Activated CD8-positive, alpha-beta T cell treated with anti-CD3 and anti-CD28 coated beads for 36 hours (primary cell): ENCODE measurements at regions not wholly inside any gene's neighbourhood (a gene's known extent, or its start where the extent isn't known, plus 50 kb on each side); places are given as distances from the start of the nearest gene placed in this dataset.

Experiments used
- ATAC-seq: fragments of 200-7000 bp; cut with Tn5 transposase; one replicate; pipeline ENCODE4 v1.10.0; 2021; ENCODE audit warnings: mild to moderate bottlenecking, moderate library complexity
- CTCF ChIA-PET: fragments of 350-600 bp; sonication (Branson Sonifier 250); formaldehyde crosslinking; loops from one replicate; lab custom pipeline; 2021; ENCODE audit warnings: antibody characterized with exemption; lab: Charles Lee
- POLR2A ChIA-PET: fragments of 350-600 bp; sonication (Branson Sonifier 250); formaldehyde crosslinking; loops from one replicate; lab custom pipeline; 2021; ENCODE audit warnings: antibody characterized with exemption; lab: Charles Lee
- DNase-seq: peaks from one replicate; pipeline ENCODE4 v3.0.0-alpha.2; 2020
- H3K27ac Mint-ChIP-seq: one replicate; pipeline ENCODE4 v1.8.0; 2021; ENCODE audit warnings: mild to moderate bottlenecking, mixed read lengths
- H3K27me3 Mint-ChIP-seq: one replicate; pipeline ENCODE4 v1.8.0; 2021; ENCODE audit warnings: mixed read lengths
- H3K36me3 Mint-ChIP-seq: one replicate; pipeline ENCODE4 v1.8.0; 2021; ENCODE audit warnings: low read depth, mixed read lengths
- H3K4me1 Mint-ChIP-seq: one replicate; pipeline ENCODE4 v1.8.0; 2021; ENCODE audit warnings: low read depth, mixed read lengths
- H3K4me3 Mint-ChIP-seq: one replicate; pipeline ENCODE4 v1.8.0; 2021; ENCODE audit warnings: mild to moderate bottlenecking, moderate library complexity, mixed read lengths
- H3K9me3 Mint-ChIP-seq: one replicate; pipeline ENCODE4 v1.8.0; 2021; ENCODE audit warnings: mixed read lengths
- CTCF ChIP-seq: fragments of 200-600 bp; IDR thresholded peaks from one replicate; pipeline ENCODE4 v1.8.0; 2022; ENCODE audit warnings: antibody characterized with exemption, mild to moderate bottlenecking
- intact Hi-C: fragments of 100-400 bp; cut with micrococcal nuclease; formaldehyde crosslinking; loops from one replicate; pipeline ENCODE4 v1.10.0; 2022

- ChIA-PET POLR2A (no interaction called here), CTCF (no interaction called here)
- DNase-seq, result no peak
- H3K4me3 Mint-ChIP-seq, result no peak overlapping the region
- H3K36me3 Mint-ChIP-seq, result no peaks in the 10 kb centered on the region
- ATAC-seq, result no peak
- H3K4me1 Mint-ChIP-seq, result no peaks in the 10 kb centered on the region
- H3K9me3 Mint-ChIP-seq, result no peaks in the 10 kb centered on the region
- H3K27ac Mint-ChIP-seq, result no peak overlapping the region
- intact Hi-C loops, result no loop called here
- H3K27me3 Mint-ChIP-seq, result peaks cover 6% of the 10 kb centered on the region
- TF ChIP-seq CTCF, result no peak
These were observed 81.0 kb upstream of the JAG1 start for GRCh38 chr20:10754824-10755223.

DNA sequence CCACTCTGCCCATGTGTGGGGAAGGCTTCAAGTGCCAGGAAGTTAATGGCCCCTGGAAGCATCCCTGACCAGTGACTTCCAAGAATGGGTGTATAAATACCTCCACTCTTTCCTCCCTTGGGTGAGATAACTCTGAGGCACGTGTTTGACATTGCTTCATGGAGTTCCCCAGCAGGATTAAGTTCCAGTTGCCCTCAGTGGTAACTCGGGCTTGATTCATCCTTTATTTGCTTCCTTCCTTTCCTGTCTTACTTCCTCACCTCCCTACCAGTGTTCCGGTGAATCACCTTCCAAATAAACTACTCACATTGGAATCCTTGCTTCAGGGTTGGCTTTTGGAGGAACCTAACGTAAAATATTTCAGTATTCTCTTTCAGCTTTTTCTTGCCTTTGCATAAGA is 84.6 kb upstream of the JAG1 start:
- POLR2A ChIA-PET, result no interaction called here
- no peak for TF ChIP-seq CTCF
- H3K36me3 Mint-ChIP-seq, result no peaks in the 10 kb centered on the region
- H3K9me3 Mint-ChIP-seq, result no peaks in the 10 kb centered on the region
- no peak overlapping the region for H3K4me3 Mint-ChIP-seq
- H3K4me1 Mint-ChIP-seq, result no peaks in the 10 kb centered on the region
- DNase-seq (no peak), ATAC-seq (no peak)
- H3K27me3 Mint-ChIP-seq, result peaks cover 4% of the 10 kb centered on the region
- no peak overlapping the region for H3K27ac Mint-ChIP-seq
- intact Hi-C loops, result no loop called here
- CTCF ChIA-PET, result no interaction called here

DNA sequence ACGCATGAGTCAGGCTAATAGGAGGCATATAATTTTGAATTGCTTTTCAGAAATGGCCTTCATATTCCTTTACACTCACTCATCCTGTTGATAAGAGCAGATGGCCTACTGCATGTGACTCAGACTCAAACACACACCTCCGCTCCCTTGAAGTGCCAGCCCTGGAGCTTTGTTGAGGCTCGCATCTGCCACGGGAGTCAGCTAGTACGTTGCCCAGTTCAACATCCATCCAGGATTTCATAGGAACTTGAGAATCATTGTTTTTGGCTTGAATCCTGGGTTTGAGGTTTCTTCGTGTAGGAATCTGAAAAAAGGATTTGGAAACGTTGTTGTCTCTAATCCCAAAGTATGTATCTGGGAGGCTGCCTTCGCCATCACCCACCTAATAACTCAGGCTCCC is 87.4 kb upstream of the JAG1 start:
- TF ChIP-seq CTCF, result no peak
- Mint-ChIP-seq H3K9me3 (no peaks in the 10 kb centered on the region), H3K4me3 (no peak overlapping the region), H3K4me1 (no peaks in the 10 kb centered on the region), H3K27me3 (peaks cover 3% of the 10 kb centered on the region), H3K36me3 (no peaks in the 10 kb centered on the region), H3K27ac (no peak overlapping the region)
- POLR2A ChIA-PET, result no interaction called here
- no peak for ATAC-seq
- no peak for DNase-seq
- CTCF ChIA-PET, result no interaction called here
- intact Hi-C loops, result no loop called here

- Mint-ChIP-seq H3K36me3 (no peaks in the 10 kb centered on the region), H3K27me3 (peaks cover 2% of the 10 kb centered on the region), H3K4me1 (no peaks in the 10 kb centered on the region), H3K9me3 (no peaks in the 10 kb centered on the region), H3K27ac (no peak overlapping the region), H3K4me3 (no peak overlapping the region)
- POLR2A ChIA-PET, result no interaction called here
- TF ChIP-seq CTCF, result no peak
- intact Hi-C loops, result no loop called here
- ATAC-seq, result no peak
- no peak for DNase-seq
- CTCF ChIA-PET, result no interaction called here
These were observed 88.0 kb upstream of the JAG1 start for GRCh38 chr20:10761786-10762185.

DNA sequence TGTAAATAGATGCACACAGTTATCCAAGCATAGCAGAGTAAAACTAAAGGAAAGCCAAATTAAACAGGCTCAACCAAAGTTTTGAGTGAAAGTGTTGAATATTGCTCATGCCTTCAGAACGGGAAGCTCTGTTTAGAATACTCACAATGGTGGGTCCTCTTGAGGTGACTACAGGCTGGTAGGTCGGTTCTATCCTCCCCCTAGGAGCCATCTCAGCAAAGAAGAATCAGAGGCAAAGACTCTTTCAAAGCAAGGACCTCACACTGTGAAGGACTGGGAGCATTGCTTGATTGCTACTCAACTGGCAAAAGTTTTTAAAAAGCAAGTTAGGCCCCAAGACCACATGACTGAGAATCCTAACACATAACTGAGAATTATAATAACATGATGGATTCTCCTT is 88.4 kb upstream of the JAG1 start:
- ChIA-PET POLR2A (no interaction called here), CTCF (no interaction called here)
- no peak overlapping the region for H3K4me3 Mint-ChIP-seq
- H3K9me3 Mint-ChIP-seq, result no peaks in the 10 kb centered on the region
- intact Hi-C loops, result no loop called here
- H3K27me3 Mint-ChIP-seq, result peaks cover 2% of the 10 kb centered on the region
- H3K36me3 Mint-ChIP-seq, result no peaks in the 10 kb centered on the region
- DNase-seq, result no peak
- no peak for ATAC-seq
- H3K27ac Mint-ChIP-seq, result no peak overlapping the region
- no peaks in the 10 kb centered on the region for H3K4me1 Mint-ChIP-seq
- TF ChIP-seq CTCF, result no peak
